Panc1 (cell line): ENCODE measurements at regions not wholly inside any gene's neighbourhood (a gene's known extent, or its start where the extent isn't known, plus 50 kb on each side); places are given as distances from the start of the nearest gene placed in this dataset.

Experiments
- ATAC-seq: fragments of 200-7000 bp; cut with Tn5 transposase; 2 replicates; pipeline ENCODE4 v1.9.1; 2020; ENCODE audit warnings: mild to moderate bottlenecking, moderate library complexity
- BruUV-seq: library from RNA; stranded (reverse); fragments of 400-500 nt; replicated peaks from 2 replicates; lab custom pipeline; 2021; lab: Mats Ljungman, UMichigan
- CTCF ChIA-PET: fragments of 300-600 bp; sonication (Branson Sonifier 250); formaldehyde crosslinking; loops from one replicate; lab custom pipeline; 2022; ENCODE audit warnings: antibody characterized with exemption; lab: Charles Lee
- POLR2A ChIA-PET: fragments of 300-600 bp; sonication (Branson Sonifier 250); formaldehyde crosslinking; loops from one replicate; lab custom pipeline; 2022; ENCODE audit warnings: antibody characterized with exemption; lab: Charles Lee
- DNase-seq: peaks from one replicate; pipeline ENCODE4 v3.0.0-alpha.2; 2010; ENCODE audit warnings: low read depth, low spot score
- H3K27ac ChIP-seq: 2 replicates; pipeline ENCODE4 v1.5.1; 2011; ENCODE audit warnings: mild to moderate bottlenecking, low read length, inconsistent platforms
- H3K27me3 ChIP-seq: fragments of 200-500 bp; sonication (Bioruptor generic); 2 replicates; pipeline ENCODE4 v1.6.0; 2014; ENCODE audit warnings: low read length, inconsistent platforms; ENCODE audit not compliant: control insufficient read depth, insufficient read depth
- H3K36me3 ChIP-seq: fragments of 200-500 bp; sonication (Bioruptor generic); 2 replicates; pipeline ENCODE4 v1.5.1; 2014; ENCODE audit warnings: inconsistent platforms, mild to moderate bottlenecking, low read length, moderate library complexity; ENCODE audit not compliant: control insufficient read depth, insufficient read depth
- H3K4me1 ChIP-seq: 2 replicates; pipeline ENCODE4 v1.5.1; 2011; ENCODE audit warnings: inconsistent platforms, mild to moderate bottlenecking, low read length, moderate library complexity; ENCODE audit not compliant: control insufficient read depth, insufficient read depth
- H3K4me3 ChIP-seq, 2 experiments: 2 replicates each; pipeline ENCODE4 v1.5.1; 2011 to 2012; ENCODE audit warnings: low read depth in 2 of 2, low read length in 2 of 2, mild to moderate bottlenecking in 2 of 2, inconsistent platforms in 1 of 2, moderate library complexity in 1 of 2
- H3K9me3 ChIP-seq: fragments of 200-500 bp; sonication (Bioruptor generic); 2 replicates; pipeline ENCODE4 v1.5.1; 2014; ENCODE audit warnings: low read depth, mild to moderate bottlenecking, inconsistent platforms, low read length, moderate library complexity; ENCODE audit not compliant: control insufficient read depth, insufficient read depth
- POLR2AphosphoS5 ChIP-seq: IDR thresholded peaks from 2 replicates; pipeline ENCODE4 v1.6.1; 2012; ENCODE audit warnings: mild to moderate bottlenecking, low read depth, low read length, moderate library complexity
- SIN3A ChIP-seq: IDR thresholded peaks from 2 replicates; pipeline ENCODE4 v1.6.1; 2012; ENCODE audit warnings: low read depth, mild to moderate bottlenecking, low read length, moderate library complexity, borderline replicate concordance; ENCODE audit not compliant: insufficient read depth
- TCF7L2 ChIP-seq: IDR thresholded peaks from 2 replicates; pipeline ENCODE4 v1.6.1; 2011; ENCODE audit warnings: mild to moderate bottlenecking, low read depth, low read length, inconsistent platforms
- in situ Hi-C: cut with HindIII; loops from 2 replicates; pipeline ENCODE4 v1.10.0; 2016; ENCODE audit warnings: low sequenced_read_pairs, low pct_unique_long_range_greater_than_20kb
- intact Hi-C: fragments of 100-400 bp; cut with micrococcal nuclease; formaldehyde crosslinking; loops from one replicate; pipeline ENCODE4 v1.10.0; 2022; ENCODE audit not compliant: unreplicated experiment
- TF ChIP-seq, protein P1 (sequence below): fragments of 450-650 bp; IDR thresholded peaks from 2 replicates; pipeline ENCODE4 v1.5.1; 2017; ENCODE audit warnings: mild to moderate bottlenecking
- TF ChIP-seq, protein P2 (sequence below), 2 experiments: IDR thresholded peaks; 2 replicates each; pipeline ENCODE4 v1.6.1; 2011 to 2012; ENCODE audit warnings: low read depth in 2 of 2, control low read depth in 1 of 2, low read length in 1 of 2, mild to moderate bottlenecking in 1 of 2, moderate library complexity in 1 of 2; ENCODE audit not compliant: insufficient read depth in 1 of 2

DNA sequence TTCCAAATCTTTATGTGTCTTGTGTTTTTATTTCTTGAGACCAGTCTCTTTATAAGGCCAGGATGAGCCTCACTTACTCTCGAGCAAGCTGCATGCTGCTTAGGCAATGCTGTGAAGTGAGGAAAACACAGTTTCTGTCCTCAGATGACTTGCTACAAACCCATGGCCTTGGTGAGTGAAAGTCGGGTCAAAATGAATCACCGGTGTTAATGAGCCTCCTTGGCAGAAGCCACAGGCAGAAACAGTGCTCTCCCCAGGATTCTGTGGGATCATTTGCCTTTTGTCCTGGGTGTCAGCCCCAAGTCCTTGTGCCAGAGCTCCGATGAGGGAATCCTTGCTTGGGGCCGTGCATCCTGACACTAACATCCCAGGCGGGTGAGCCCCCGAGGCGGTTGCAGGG is 482.5 kb downstream of the QKI start:
- ATAC-seq (no peak), DNase-seq (no peak)
- H3K36me3 ChIP-seq = no peaks in the 10 kb centered on the region
- CTCF ChIA-PET = no interaction called here
- H3K27ac ChIP-seq = no peak overlapping the region
- H3K4me1 ChIP-seq = no peaks in the 10 kb centered on the region
- no peak overlapping the region for H3K4me3 ChIP-seq
- H3K9me3 ChIP-seq = no peaks in the 10 kb centered on the region
- POLR2A ChIA-PET = interaction anchor here (0.5 kb wide), 1 partner anchor 53 kb away, joined by 3 read pairs; no protein-coding TSS in a partner anchor
- BruUV-seq = no TSS peak
- TF ChIP-seq, protein P1, sequence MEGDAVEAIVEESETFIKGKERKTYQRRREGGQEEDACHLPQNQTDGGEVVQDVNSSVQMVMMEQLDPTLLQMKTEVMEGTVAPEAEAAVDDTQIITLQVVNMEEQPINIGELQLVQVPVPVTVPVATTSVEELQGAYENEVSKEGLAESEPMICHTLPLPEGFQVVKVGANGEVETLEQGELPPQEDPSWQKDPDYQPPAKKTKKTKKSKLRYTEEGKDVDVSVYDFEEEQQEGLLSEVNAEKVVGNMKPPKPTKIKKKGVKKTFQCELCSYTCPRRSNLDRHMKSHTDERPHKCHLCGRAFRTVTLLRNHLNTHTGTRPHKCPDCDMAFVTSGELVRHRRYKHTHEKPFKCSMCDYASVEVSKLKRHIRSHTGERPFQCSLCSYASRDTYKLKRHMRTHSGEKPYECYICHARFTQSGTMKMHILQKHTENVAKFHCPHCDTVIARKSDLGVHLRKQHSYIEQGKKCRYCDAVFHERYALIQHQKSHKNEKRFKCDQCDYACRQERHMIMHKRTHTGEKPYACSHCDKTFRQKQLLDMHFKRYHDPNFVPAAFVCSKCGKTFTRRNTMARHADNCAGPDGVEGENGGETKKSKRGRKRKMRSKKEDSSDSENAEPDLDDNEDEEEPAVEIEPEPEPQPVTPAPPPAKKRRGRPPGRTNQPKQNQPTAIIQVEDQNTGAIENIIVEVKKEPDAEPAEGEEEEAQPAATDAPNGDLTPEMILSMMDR = no peak
- TF ChIP-seq TCF7L2 = no peak
- intact Hi-C loops (no loop called here), in situ Hi-C loops (no loop called here)
- H3K27me3 ChIP-seq = no peaks in the 10 kb centered on the region

DNA sequence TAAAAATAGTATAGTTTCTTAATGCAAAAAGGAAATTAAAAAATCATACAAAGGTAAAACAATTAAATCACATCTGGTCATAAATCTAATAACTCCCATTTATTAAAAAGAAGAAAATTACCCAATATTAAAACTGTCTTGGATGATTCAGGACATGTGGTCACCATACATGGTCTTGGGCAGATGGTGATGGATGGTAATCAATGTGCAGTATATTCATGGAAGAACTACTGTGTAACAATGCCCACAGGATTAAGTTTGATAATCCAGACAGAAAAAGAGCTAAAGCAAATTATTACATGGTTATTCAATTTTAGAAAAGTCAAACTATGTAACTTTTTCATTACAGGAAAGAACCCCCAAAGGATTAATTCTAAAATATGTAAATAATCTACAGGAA is 480.6 kb downstream of the QKI start:
- Histone ChIP-seq H3K27me3 (no peaks in the 10 kb centered on the region), H3K4me1 (no peaks in the 10 kb centered on the region), H3K4me3 (no peak overlapping the region), H3K27ac (no peak overlapping the region), H3K36me3 (no peaks in the 10 kb centered on the region), H3K9me3 (no peaks in the 10 kb centered on the region)
- in situ Hi-C loops = no loop called here
- POLR2A ChIA-PET = no interaction called here
- ATAC-seq = no peak
- TF ChIP-seq, protein P1 = no peak
- TF ChIP-seq TCF7L2 (no peak), SIN3A (no peak), POLR2AphosphoS5 (no peak)
- TF ChIP-seq, protein P2, sequence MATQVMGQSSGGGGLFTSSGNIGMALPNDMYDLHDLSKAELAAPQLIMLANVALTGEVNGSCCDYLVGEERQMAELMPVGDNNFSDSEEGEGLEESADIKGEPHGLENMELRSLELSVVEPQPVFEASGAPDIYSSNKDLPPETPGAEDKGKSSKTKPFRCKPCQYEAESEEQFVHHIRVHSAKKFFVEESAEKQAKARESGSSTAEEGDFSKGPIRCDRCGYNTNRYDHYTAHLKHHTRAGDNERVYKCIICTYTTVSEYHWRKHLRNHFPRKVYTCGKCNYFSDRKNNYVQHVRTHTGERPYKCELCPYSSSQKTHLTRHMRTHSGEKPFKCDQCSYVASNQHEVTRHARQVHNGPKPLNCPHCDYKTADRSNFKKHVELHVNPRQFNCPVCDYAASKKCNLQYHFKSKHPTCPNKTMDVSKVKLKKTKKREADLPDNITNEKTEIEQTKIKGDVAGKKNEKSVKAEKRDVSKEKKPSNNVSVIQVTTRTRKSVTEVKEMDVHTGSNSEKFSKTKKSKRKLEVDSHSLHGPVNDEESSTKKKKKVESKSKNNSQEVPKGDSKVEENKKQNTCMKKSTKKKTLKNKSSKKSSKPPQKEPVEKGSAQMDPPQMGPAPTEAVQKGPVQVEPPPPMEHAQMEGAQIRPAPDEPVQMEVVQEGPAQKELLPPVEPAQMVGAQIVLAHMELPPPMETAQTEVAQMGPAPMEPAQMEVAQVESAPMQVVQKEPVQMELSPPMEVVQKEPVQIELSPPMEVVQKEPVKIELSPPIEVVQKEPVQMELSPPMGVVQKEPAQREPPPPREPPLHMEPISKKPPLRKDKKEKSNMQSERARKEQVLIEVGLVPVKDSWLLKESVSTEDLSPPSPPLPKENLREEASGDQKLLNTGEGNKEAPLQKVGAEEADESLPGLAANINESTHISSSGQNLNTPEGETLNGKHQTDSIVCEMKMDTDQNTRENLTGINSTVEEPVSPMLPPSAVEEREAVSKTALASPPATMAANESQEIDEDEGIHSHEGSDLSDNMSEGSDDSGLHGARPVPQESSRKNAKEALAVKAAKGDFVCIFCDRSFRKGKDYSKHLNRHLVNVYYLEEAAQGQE (IDR thresholded peaks at IDR 0.05; ENCODE audit: insufficient read depth in 1 of 2, low read depth in 2 of 2, low read length in 1 of 2) = no peak
- intact Hi-C loops = no loop called here
- BruUV-seq = no TSS peak
- no peak for DNase-seq
- CTCF ChIA-PET = no interaction called here
